ENCODE measurements at regions not wholly inside any gene's neighbourhood (a gene's known extent, or its start where the extent isn't known, plus 50 kb on each side); places are given as distances from the start of the nearest gene placed in this dataset.

DNA sequence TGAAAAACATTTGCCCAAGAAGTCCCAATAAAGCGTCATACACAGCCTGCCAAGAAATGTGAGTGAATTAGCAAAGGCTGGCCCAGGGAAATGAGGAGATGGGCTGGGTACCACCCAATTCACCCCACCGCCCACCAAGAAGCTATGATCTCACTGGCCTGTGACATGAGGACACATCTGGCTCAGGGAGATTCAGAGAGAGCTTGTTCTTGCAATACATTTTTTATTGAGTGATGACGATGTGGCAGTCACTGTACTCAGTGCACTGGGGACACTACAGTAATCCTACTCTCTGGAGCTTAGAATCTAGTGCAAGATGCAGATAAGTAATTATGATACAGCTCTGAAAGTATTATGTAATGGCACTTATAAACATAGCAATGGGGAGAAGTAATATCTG lies 64.6 kb upstream of the IGFBP2 start:
- Mint-ChIP-seq H3K4me3 (no peak overlapping the region), H3K36me3 (ENCODE audit: insufficient read depth) (no peaks in the 10 kb centered on the region), H3K4me1 (ENCODE audit: low read depth in 2 of 2) (no peaks in the 10 kb centered on the region), H3K27ac (no peak overlapping the region), H3K27me3 (peaks cover 33 to 36% of the 10 kb centered on the region in 2 donors), H3K9me3 (peaks cover 0 to 2% of the 10 kb centered on the region in 2 donors)
- no peak for ATAC-seq (replicated peaks)
- no peak for DNase-seq

DNA sequence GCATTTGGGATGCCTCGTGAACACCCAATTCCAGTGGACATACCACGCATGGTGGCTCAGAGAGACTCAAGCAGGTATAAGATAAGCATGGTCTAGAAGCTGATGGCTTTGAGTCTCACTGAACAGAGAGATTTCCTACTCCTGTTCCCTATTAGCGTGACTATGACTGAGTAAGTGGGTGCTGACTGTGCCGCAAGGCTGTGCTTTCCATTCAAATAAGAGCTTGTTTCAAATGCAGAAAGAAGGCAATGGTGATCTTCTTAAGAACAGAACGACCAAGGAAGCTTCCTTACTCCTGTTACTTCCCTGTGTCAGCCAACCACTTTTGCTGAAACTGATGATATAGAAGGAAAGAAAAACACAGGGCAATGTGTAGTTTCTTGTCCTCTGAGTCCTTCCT lies 63.5 kb upstream of the IGFBP2 start:
- peaks cover 0 to 2% of the 10 kb centered on the region in 2 donors for H3K9me3 Mint-ChIP-seq
- H3K4me3 Mint-ChIP-seq = no peak overlapping the region
- H3K4me1 Mint-ChIP-seq (ENCODE audit: low read depth in 2 of 2) = no peaks in the 10 kb centered on the region
- peaks cover 23 to 36% of the 10 kb centered on the region in 2 donors for H3K27me3 Mint-ChIP-seq
- ATAC-seq (replicated peaks) (no peak), DNase-seq (no peak)
- no peaks in the 10 kb centered on the region for H3K36me3 Mint-ChIP-seq (ENCODE audit: insufficient read depth)
- H3K27ac Mint-ChIP-seq = no peak overlapping the region

DNA sequence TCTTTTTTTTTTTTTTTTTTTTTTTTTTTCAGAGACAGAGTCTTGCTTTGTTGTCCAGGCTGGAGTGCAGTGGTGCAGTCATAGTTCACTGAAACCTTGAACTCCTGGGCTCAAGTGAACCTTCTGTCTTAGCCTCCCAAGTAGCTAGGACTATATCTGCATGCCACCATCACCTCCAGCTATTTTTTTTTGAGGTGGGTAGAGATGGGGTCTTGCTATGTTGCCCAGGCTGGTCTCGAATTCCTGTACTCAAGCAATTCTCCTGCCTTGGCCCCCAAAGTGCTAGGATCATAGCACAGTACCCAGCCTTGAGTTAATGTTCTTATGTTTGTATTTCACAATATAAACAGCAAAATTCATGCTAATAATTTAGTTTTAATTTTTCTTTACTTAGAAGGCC lies 62.9 kb upstream of the IGFBP2 start:
- Mint-ChIP-seq H3K27me3 (peaks cover 23 to 32% of the 10 kb centered on the region in 2 donors), H3K4me1 (ENCODE audit: low read depth in 2 of 2) (no peaks in the 10 kb centered on the region), H3K36me3 (ENCODE audit: insufficient read depth) (no peaks in the 10 kb centered on the region), H3K27ac (no peak overlapping the region), H3K4me3 (no peak overlapping the region), H3K9me3 (peaks cover 0 to 2% of the 10 kb centered on the region in 2 donors)
- DNase-seq = no peak
- ATAC-seq (replicated peaks) = no peak

DNA sequence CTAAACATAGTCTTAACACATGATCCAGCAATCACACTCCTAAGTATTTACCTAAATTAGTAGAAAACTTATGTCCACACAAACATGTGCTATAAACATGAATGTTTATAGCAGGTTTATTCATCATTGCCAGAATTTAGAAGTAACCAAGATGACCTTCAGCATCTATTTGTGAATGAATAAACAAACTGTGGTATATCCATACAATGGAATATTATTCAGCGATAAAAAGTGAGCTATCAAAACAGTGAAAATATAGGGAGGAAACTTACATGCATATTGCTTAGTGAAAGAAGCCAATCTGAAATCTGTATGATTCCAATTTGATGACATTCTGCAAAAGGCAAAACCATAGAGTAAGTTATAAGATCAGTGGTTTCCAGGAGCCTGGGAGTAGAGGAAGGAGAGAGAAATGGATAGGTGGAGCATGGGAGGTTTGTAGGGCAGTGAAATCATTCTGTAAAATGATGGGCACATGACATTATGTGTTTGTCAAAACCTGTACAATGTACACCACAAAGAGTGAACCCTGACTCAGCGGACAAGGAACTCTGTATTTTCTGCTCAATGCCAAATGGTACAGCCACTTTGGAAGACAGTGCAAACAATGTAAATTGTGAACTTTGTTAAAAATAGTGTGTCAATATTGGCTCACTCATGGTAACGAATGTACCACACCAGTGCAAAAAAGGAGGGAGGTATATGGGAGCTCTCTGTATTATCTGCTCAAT lies 61.9 kb upstream of the IGFBP2 start:
- DNase-seq (no peak), ATAC-seq (replicated peaks) (no peak)
- no peak overlapping the region for H3K4me3 Mint-ChIP-seq
- peaks cover 0 to under 1% of the 10 kb centered on the region in 2 donors for H3K4me1 Mint-ChIP-seq (ENCODE audit: low read depth in 2 of 2)
- peaks cover 23 to 29% of the 10 kb centered on the region in 2 donors for H3K27me3 Mint-ChIP-seq
- no peaks in the 10 kb centered on the region for H3K36me3 Mint-ChIP-seq (ENCODE audit: insufficient read depth)
- no peak overlapping the region for H3K27ac Mint-ChIP-seq
- peaks cover 0 to 2% of the 10 kb centered on the region in 2 donors for H3K9me3 Mint-ChIP-seq

DNA sequence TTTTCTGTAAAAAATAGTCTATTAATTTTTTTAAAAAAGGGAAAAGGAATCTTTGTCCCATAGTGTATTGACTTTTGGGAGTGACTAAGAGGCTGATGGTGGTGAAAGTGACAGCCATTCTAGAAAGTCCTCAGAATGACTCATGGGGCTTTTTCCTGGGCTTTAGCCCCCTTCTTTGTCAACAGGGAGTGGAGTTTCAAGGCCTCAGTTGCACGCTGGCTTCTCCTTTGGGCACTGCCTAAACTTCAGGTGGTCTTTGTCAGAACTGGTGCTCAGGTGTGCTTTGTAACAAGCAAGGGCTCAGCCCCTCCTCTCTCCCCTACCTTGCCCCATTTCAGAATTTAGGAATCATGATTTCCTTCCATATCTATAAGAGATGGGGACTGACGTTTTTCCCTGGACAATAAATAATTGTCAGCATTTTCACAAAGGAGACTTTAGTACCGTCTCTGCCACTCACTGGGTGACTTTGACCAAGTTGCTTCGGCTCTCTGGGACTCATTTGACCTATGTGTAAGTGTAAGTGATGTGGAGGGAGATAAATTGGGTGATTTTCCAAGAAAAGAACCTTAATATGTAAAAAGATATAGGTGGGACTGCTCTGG lies 61.2 kb upstream of the IGFBP2 start:
- ATAC-seq (replicated peaks) = no peak
- no peak overlapping the region for H3K4me3 Mint-ChIP-seq
- H3K27me3 Mint-ChIP-seq = peaks cover 23 to 28% of the 10 kb centered on the region in 2 donors

DNA sequence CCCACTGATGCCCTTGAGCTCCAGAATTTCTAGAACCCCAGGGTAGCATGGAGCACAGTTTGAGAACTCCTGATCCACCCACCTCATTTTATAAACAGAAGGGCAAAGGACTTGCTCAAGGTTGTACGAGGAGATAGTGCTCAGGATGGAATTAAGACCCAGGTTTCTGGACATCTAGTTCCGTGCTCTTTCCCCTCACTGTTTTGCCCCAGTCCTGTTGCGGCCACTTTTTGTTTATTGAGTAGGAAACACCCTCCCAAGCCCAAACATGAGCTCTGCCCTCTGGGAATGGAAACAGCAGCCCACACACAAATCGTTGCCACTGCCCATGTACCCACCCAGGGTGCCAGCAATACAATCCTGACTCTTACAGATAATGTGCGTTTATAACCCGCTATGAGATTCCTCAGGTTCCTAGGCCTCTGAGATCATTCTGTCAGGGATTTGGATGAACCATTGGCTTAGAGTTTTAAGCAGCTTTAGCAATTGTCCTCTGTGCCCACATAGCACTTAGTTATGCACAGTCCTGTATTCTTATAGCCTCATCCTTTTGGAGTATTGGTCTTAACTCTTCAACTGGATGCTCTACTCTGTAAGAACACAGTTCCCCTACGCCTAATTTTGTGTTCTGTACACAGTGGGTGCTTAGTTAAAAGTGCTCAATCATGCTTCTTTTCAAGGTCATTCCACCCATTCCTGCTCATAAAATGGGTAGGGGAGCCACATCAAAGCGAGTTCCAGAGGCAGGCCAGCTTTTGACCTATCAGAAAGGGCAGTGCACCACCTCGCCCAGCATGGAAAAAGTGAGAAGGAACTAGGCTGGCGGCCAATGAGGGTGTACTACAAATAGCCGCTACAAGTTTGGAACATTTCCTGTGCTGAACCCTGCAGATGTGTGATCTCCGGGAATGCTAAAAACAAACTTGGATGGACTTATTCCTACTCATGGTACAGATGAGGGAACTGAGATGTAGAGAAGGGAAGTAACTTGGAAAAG lies 60.3 kb upstream of the IGFBP2 start:
- ATAC-seq (replicated peaks) (no peak), DNase-seq (no peak)
- Mint-ChIP-seq H3K27ac (no peak overlapping the region), H3K4me1 (ENCODE audit: low read depth in 2 of 2) (peaks cover 1 to 13% of the 10 kb centered on the region in 2 donors), H3K4me3 (no peak overlapping the region), H3K36me3 (ENCODE audit: insufficient read depth) (no peaks in the 10 kb centered on the region), H3K27me3 (peaks cover 25 to 28% of the 10 kb centered on the region in 2 donors), H3K9me3 (peaks cover 0 to 2% of the 10 kb centered on the region in 2 donors)

More for the DNA sequence above, 61.2 kb upstream of the IGFBP2 start:
- peaks cover 0 to 7% of the 10 kb centered on the region in 2 donors for H3K4me1 Mint-ChIP-seq (ENCODE audit: low read depth in 2 of 2)
- H3K27ac Mint-ChIP-seq = no peak overlapping the region
- H3K9me3 Mint-ChIP-seq = peaks cover 0 to 2% of the 10 kb centered on the region in 2 donors
- DNase-seq = no peak
- no peaks in the 10 kb centered on the region for H3K36me3 Mint-ChIP-seq (ENCODE audit: insufficient read depth)

DNA sequence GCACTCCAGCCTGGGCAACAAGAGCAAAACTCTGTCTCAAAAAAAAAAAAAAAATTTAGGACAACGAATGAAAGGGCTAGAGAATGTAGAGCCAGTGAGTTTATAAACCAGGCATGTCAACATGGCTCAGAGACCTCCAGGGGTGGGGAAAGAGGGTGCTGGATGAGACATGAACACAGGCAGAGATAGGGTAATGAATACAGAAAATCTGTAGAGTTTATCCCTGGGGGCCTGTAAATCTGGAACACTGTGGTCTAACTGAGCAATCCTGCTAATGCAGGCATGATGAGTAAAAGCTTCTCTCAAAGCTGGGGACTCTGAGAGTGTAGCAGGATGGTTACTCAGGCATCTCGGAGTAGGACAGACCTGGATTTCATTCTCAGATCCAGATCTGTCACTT lies 59.2 kb upstream of the IGFBP2 start:
- H3K36me3 Mint-ChIP-seq (ENCODE audit: insufficient read depth) = no peaks in the 10 kb centered on the region
- no peak for DNase-seq
- H3K4me3 Mint-ChIP-seq = no peak overlapping the region

DNA sequence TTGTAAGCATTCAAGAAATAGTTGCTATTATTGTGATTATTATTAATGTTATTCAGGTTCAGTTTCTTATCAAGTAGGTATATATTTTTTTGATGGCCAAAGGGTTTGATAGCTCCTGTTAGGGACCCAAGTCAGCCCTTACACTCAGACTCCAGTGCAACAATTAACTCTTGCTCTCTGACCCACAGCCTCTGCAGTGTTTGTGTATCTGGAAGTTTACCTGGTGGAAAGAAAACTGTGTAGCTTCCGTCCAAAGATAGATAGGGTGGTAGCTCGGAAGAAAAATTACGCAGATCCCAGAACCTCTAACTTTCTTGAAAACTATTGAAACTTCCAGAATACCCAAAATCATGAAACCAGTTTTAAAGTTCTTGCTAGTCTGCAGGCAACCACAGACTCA lies 58.6 kb upstream of the IGFBP2 start:
- Mint-ChIP-seq H3K27me3 (peaks cover 20 to 24% of the 10 kb centered on the region in 2 donors), H3K9me3 (peaks cover 0 to 2% of the 10 kb centered on the region in 2 donors), H3K4me1 (ENCODE audit: low read depth in 2 of 2) (peaks cover 1 to 16% of the 10 kb centered on the region in 2 donors), H3K27ac (no peak overlapping the region), H3K4me3 (no peak overlapping the region), H3K36me3 (ENCODE audit: insufficient read depth) (no peaks in the 10 kb centered on the region)
- ATAC-seq (replicated peaks) (no peak), DNase-seq (no peak)

More for the DNA sequence above, 59.2 kb upstream of the IGFBP2 start:
- peaks cover 23 to 29% of the 10 kb centered on the region in 2 donors for H3K27me3 Mint-ChIP-seq
- peaks cover 0 to 2% of the 10 kb centered on the region in 2 donors for H3K9me3 Mint-ChIP-seq
- ATAC-seq (replicated peaks) = no peak
- peaks cover 1 to 16% of the 10 kb centered on the region in 2 donors for H3K4me1 Mint-ChIP-seq (ENCODE audit: low read depth in 2 of 2)
- H3K27ac Mint-ChIP-seq = no peak overlapping the region

DNA sequence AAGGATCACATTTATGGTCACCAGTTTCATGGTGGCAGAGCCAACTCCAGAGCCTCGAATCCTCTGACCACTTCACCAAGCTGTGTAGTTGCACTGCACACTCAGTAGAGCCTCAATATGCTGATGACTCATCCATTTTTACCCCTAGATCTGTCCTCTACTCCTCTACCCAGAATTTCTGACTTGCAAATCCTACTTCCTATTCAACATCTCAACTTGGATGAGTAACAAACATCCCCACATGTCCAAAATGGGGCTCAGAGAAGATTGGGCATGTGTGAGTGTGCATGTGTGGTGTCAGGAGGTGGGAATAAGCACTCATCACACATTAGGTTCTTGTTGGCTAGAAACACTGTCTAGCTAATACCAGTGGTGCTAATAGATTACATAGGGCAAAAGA lies 57.8 kb upstream of the IGFBP2 start:
- Mint-ChIP-seq H3K27me3 (peaks cover 20 to 23% of the 10 kb centered on the region in 2 donors), H3K4me1 (ENCODE audit: low read depth in 2 of 2) (peaks cover 1 to 16% of the 10 kb centered on the region in 2 donors)
- no peak for ATAC-seq (replicated peaks)

DNA sequence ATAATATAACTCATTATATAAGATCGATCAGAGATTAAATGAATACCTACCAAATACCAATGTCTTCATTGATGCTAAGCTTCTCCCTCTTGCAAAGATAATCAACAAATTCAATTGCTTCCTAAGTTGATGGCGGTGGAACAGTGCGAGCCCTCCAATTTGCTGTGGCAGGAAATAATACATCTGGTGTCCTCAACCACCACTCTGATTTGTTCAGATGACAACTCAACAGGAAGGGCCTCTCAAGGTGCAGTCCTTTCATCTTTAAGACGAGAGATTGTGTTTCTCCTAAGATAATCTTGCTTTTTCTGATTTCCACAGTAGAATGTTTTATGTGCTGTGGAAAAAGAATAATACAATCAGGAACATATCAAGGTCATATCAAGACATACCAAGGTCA lies 56.6 kb upstream of the IGFBP2 start:
- no peak overlapping the region for H3K4me3 Mint-ChIP-seq
- ATAC-seq (replicated peaks) = no peak
- DNase-seq = no peak

More for the DNA sequence above, 57.8 kb upstream of the IGFBP2 start:
- Mint-ChIP-seq H3K27ac (no peak overlapping the region), H3K9me3 (peaks cover 0 to 2% of the 10 kb centered on the region in 2 donors), H3K36me3 (ENCODE audit: insufficient read depth) (no peaks in the 10 kb centered on the region), H3K4me3 (no peak overlapping the region)
- no peak for DNase-seq

DNA sequence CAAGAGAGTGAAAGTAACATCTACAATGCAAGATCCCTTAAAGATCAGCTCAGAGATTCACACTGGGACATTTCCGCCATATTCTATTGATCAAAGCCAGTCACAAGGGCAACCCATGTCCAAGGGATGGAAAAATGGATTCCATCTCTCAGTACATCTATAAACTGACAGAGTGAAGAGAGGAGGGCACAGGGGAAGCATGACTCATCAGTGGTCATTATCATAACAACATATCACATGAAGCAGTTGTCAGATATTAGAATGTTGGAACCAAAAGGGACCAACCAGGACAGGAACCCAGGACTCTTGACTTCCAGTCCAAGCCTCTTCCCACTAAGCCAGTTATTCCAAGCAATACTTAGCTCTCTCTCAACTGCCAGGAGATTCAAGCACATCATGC lies 54.9 kb upstream of the IGFBP2 start:
- no peak for ATAC-seq (replicated peaks)
- no peak overlapping the region for H3K27ac Mint-ChIP-seq
- peaks cover 24 to 28% of the 10 kb centered on the region in 2 donors for H3K27me3 Mint-ChIP-seq
- no peak for DNase-seq
- H3K4me3 Mint-ChIP-seq = no peak overlapping the region
- no peaks in the 10 kb centered on the region for H3K9me3 Mint-ChIP-seq
- H3K36me3 Mint-ChIP-seq (ENCODE audit: insufficient read depth) = no peaks in the 10 kb centered on the region
- peaks cover 1 to 16% of the 10 kb centered on the region in 2 donors for H3K4me1 Mint-ChIP-seq (ENCODE audit: low read depth in 2 of 2)

More for the DNA sequence above, 56.6 kb upstream of the IGFBP2 start:
- Mint-ChIP-seq H3K36me3 (ENCODE audit: insufficient read depth) (no peaks in the 10 kb centered on the region), H3K4me1 (ENCODE audit: low read depth in 2 of 2) (peaks cover 1 to 16% of the 10 kb centered on the region in 2 donors), H3K27ac (no peak overlapping the region), H3K9me3 (no peaks in the 10 kb centered on the region), H3K27me3 (peaks cover 19 to 23% of the 10 kb centered on the region in 2 donors)

DNA sequence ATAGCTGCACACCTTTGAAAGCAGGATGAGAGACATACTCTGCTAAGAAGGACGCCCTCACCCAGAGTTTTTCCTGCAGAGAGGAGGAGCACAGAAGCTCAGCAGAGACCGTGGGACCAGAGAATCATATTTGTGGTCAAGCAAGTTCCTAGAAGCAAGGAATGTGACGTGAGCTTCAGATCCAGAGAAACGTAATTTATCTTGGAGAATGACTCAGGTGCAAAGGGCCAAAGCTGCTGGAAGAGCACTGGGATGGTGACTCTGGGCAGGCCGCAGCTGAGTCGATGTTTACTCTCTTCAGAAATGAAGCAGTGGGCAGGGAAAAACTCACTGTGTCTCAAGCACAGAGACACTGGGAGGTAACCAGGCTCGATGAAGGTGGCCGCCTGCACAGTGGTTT lies 50.1 kb upstream of the IGFBP2 start:
- no peak for ATAC-seq (replicated peaks)
- H3K27ac Mint-ChIP-seq = no peak overlapping the region
- no peaks in the 10 kb centered on the region for H3K9me3 Mint-ChIP-seq
- no peak for DNase-seq
- H3K4me1 Mint-ChIP-seq (ENCODE audit: low read depth in 2 of 2) = peaks cover 0 to 2% of the 10 kb centered on the region in 2 donors
- H3K36me3 Mint-ChIP-seq (ENCODE audit: insufficient read depth) = no peaks in the 10 kb centered on the region
- H3K4me3 Mint-ChIP-seq = no peak overlapping the region
- peaks cover 35 to 45% of the 10 kb centered on the region in 2 donors for H3K27me3 Mint-ChIP-seq

All from effector memory CD8-positive, alpha-beta T cell (primary cell).